ENCODE measurements at regions not wholly inside any gene's neighbourhood (a gene's known extent, or its start where the extent isn't known, plus 50 kb on each side); places are given as distances from the start of the nearest gene placed in this dataset.

GRCh38 chr2:195574312-195574711 lies 82.7 kb upstream of the SLC39A10 start (continued):
- TF ChIP-seq, protein P1, sequence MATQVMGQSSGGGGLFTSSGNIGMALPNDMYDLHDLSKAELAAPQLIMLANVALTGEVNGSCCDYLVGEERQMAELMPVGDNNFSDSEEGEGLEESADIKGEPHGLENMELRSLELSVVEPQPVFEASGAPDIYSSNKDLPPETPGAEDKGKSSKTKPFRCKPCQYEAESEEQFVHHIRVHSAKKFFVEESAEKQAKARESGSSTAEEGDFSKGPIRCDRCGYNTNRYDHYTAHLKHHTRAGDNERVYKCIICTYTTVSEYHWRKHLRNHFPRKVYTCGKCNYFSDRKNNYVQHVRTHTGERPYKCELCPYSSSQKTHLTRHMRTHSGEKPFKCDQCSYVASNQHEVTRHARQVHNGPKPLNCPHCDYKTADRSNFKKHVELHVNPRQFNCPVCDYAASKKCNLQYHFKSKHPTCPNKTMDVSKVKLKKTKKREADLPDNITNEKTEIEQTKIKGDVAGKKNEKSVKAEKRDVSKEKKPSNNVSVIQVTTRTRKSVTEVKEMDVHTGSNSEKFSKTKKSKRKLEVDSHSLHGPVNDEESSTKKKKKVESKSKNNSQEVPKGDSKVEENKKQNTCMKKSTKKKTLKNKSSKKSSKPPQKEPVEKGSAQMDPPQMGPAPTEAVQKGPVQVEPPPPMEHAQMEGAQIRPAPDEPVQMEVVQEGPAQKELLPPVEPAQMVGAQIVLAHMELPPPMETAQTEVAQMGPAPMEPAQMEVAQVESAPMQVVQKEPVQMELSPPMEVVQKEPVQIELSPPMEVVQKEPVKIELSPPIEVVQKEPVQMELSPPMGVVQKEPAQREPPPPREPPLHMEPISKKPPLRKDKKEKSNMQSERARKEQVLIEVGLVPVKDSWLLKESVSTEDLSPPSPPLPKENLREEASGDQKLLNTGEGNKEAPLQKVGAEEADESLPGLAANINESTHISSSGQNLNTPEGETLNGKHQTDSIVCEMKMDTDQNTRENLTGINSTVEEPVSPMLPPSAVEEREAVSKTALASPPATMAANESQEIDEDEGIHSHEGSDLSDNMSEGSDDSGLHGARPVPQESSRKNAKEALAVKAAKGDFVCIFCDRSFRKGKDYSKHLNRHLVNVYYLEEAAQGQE (IDR thresholded peaks at IDR 0.05; ENCODE audit: low read depth) = no peak
- TF ChIP-seq ELF1 (IDR thresholded peaks at IDR 0.05; ENCODE audit: borderline replicate concordance, low read depth) (no peak), CEBPB (IDR thresholded peaks at IDR 0.05; ENCODE audit: low read depth) (no peak), JUND (IDR thresholded peaks at IDR 0.05) (no peak), CBX3 (IDR thresholded peaks at IDR 0.05; ENCODE audit: low read depth) (no peak)

GRCh38 chr2:195572895-195573683 lies 83.9 kb upstream of the SLC39A10 start:
- Histone ChIP-seq H4K20me1 (ENCODE audit: insufficient read depth) (no peaks in the 10 kb centered on the region), H3K27ac (ENCODE audit: low read depth, low read length) (no peak overlapping the region)
- BruUV-seq (replicated peaks) = no TSS peak
- no peak for TF ChIP-seq ZFX (IDR thresholded peaks at IDR 0.05)
- TF ChIP-seq ELF1 (IDR thresholded peaks at IDR 0.05; ENCODE audit: borderline replicate concordance, low read depth) = no peak
- no peak for TF ChIP-seq POLR2AphosphoS5 (IDR thresholded peaks at IDR 0.05; ENCODE audit: low read depth, low read length)
- TF ChIP-seq SP1 (IDR thresholded peaks at IDR 0.05; ENCODE audit: low read depth) = no peak
- TF ChIP-seq EGR1 (IDR thresholded peaks at IDR 0.05; ENCODE audit: low read depth) = no peak
- TF ChIP-seq EZH2phosphoT487 (IDR thresholded peaks at IDR 0.05; ENCODE audit: borderline replicate concordance) = no peak
- TF ChIP-seq POLR2A (IDR thresholded peaks at IDR 0.05; ENCODE audit: borderline replicate concordance, extremely low read depth, insufficient read depth, insufficient read length) = no peak
- no peak for TF ChIP-seq CEBPB (IDR thresholded peaks at IDR 0.05; ENCODE audit: low read depth)
- no peak for TF ChIP-seq MAX (IDR thresholded peaks at IDR 0.05)
- no peak for TF ChIP-seq SIN3A (IDR thresholded peaks at IDR 0.05; ENCODE audit: low read depth)
- TF ChIP-seq RAD21 (IDR thresholded peaks at IDR 0.05; ENCODE audit: low read depth) = no peak
- TF ChIP-seq TCF7L2 (IDR thresholded peaks at IDR 0.05; ENCODE audit: borderline replicate concordance, extremely low read depth, insufficient read depth, insufficient read length) = no peak
- no peak for TF ChIP-seq CTCF (IDR thresholded peaks at IDR 0.05 in 2 of 3, conservative IDR thresholded peaks at IDR 0.05 in 1 of 3; ENCODE audit: borderline replicate concordance in 1 of 3, insufficient read depth in 1 of 3, low read depth in 2 of 3, low read length in 2 of 3)
- no peak for TF ChIP-seq CBX3 (IDR thresholded peaks at IDR 0.05; ENCODE audit: low read depth)
- TF ChIP-seq, protein P1 (IDR thresholded peaks at IDR 0.05; ENCODE audit: low read depth) = no peak

More at GRCh38 chr2:195572895-195573683, 83.9 kb upstream of the SLC39A10 start:
- H3K4me2 ChIP-seq (ENCODE audit: low read length) = no peak overlapping the region
- no peak for ATAC-seq
- H3K4me3 ChIP-seq (replicated peaks in 1 of 2; ENCODE audit: low read depth in 1 of 2, low read length in 2 of 2) = no peak overlapping the region
- CTCF ChIA-PET = no interaction called here
- no peaks in the 10 kb centered on the region for H3K9me2 ChIP-seq (ENCODE audit: insufficient read depth)
- no peaks in the 10 kb centered on the region for H3K79me2 ChIP-seq (ENCODE audit: insufficient read depth, low read length)
- no peaks in the 10 kb centered on the region for H3K27me3 ChIP-seq (ENCODE audit: insufficient read depth, low read length)
- POLR2A ChIA-PET = no interaction called here
- RAD21 ChIA-PET (ENCODE audit: low non-redundant PET in 1 of 2, low total read pairs in 2 of 2, uncharacterized antibody in 2 of 2, unreplicated experiment in 2 of 2) = no interaction called here
- no peak overlapping the region for H3K9ac ChIP-seq (ENCODE audit: low read length)
- H3K9me3 ChIP-seq (ENCODE audit: control insufficient read depth in 1 of 2, insufficient read depth in 1 of 2, low read depth in 1 of 2, low read length in 2 of 2) = no peaks in the 10 kb centered on the region
- H3K36me3 ChIP-seq (ENCODE audit: control insufficient read depth in 1 of 2, insufficient read depth in 2 of 2, low read length in 2 of 2) = no peaks in the 10 kb centered on the region
- intact Hi-C loops (cut with micrococcal nuclease) = no loop called here
- DNase-seq (ENCODE audit: low read depth, low spot score) = no peak
- H2AFZ ChIP-seq (ENCODE audit: low read depth, low read length, poor library complexity, severe bottlenecking) = no peak overlapping the region
- H3K4me1 ChIP-seq (ENCODE audit: control insufficient read depth in 1 of 2, insufficient read depth in 2 of 2, low read length in 2 of 2) = peaks cover 0 to 8% of the 10 kb centered on the region in 2 experiments; a peak in 1 of 4 replicates

Data from HCT116 (cell line).